Upper lobe of left lung (tissue), 4 donors: ENCODE measurements at regions not wholly inside any gene's neighbourhood (a gene's known extent, or its start where the extent isn't known, plus 50 kb on each side); places are given as distances from the start of the nearest gene placed in this dataset.

Experiments
- CTCF ChIP-seq, 6 experiments: fragments of 450-650 bp in 4 of 6; fragments of 200-600 bp in 2 of 6; sonication (generic) in 2 of 6; IDR thresholded peaks; one replicate each; pipeline ENCODE4 v1.5.1; 2016 to 2019; ENCODE audit warnings: antibody characterized with exemption in 6 of 6
- EP300 ChIP-seq, 4 donors: sonication (generic); formaldehyde crosslinking; IDR thresholded peaks; one replicate each; pipeline ENCODE4 v1.5.1; 2017; ENCODE audit warnings: antibody characterized with exemption in 4 of 4, control low read depth in 2 of 4
- POLR2A ChIP-seq, 4 donors: fragments of 450-650 bp; IDR thresholded peaks; one replicate each; pipeline ENCODE4 v1.5.1; 2016 to 2017; ENCODE audit warnings: antibody characterized with exemption in 4 of 4, mild to moderate bottlenecking in 2 of 4
- POLR2AphosphoS5 ChIP-seq, 2 donors: sonication (generic); formaldehyde crosslinking; IDR thresholded peaks; one replicate each; pipeline ENCODE4 v1.5.1; 2017; ENCODE audit warnings: antibody characterized with exemption in 2 of 2

- TF ChIP-seq POLR2A (IDR thresholded peaks at IDR 0.05) (no peak), POLR2AphosphoS5 (IDR thresholded peaks at IDR 0.05) (no peak), CTCF (IDR thresholded peaks at IDR 0.05) (no peak), EP300 (IDR thresholded peaks at IDR 0.05) (no peak)
Measured at GRCh38 chrX:7987160-7988012, 60.2 kb upstream of the PNPLA4 start.
